GM04504 (cell line): ENCODE measurements at regions not wholly inside any gene's neighbourhood (a gene's known extent, or its start where the extent isn't known, plus 50 kb on each side); places are given as distances from the start of the nearest gene placed in this dataset.

Experiments used
- DNase-seq: peaks from one replicate; pipeline ENCODE4 v3.0.0-alpha.2; 2012; ENCODE audit warnings: low read depth

GRCh38 chr22:47295982-47296381 is 533.5 kb downstream of the TBC1D22A start:
- no peak for DNase-seq

GRCh38 chr22:47295226-47295901 is 532.9 kb downstream of the TBC1D22A start:
- no peak for DNase-seq

GRCh38 chr22:47294576-47294975 is 532.1 kb downstream of the TBC1D22A start:
- no peak for DNase-seq

- peak; percentile 52 for DNase-seq
Measured at GRCh38 chr22:47294222-47294532, 531.7 kb downstream of the TBC1D22A start.

- no peak for DNase-seq
Measured at GRCh38 chr22:47293368-47294221, 531.1 kb downstream of the TBC1D22A start.

- DNase-seq, result no peak
Measured at GRCh38 chr22:47292546-47293320, 530.3 kb downstream of the TBC1D22A start.

- DNase-seq, result no peak
Measured at GRCh38 chr22:47291565-47292495, 529.4 kb downstream of the TBC1D22A start.

- no peak for DNase-seq
Measured at GRCh38 chr22:47290706-47291430, 528.4 kb downstream of the TBC1D22A start.

GRCh38 chr22:47289336-47289985 is 527.0 kb downstream of the TBC1D22A start:
- DNase-seq, result no peak

- DNase-seq, result no peak
Measured at GRCh38 chr22:47288680-47289079, 526.2 kb downstream of the TBC1D22A start.

- no peak for DNase-seq
Measured at GRCh38 chr22:47287516-47287915, 525.1 kb downstream of the TBC1D22A start.

- DNase-seq, result no peak
Measured at GRCh38 chr22:47286590-47286989, 524.1 kb downstream of the TBC1D22A start.

GRCh38 chr22:47285981-47286380 is 523.5 kb downstream of the TBC1D22A start:
- no peak for DNase-seq

GRCh38 chr22:47284822-47285221 is 522.4 kb downstream of the TBC1D22A start:
- DNase-seq, result no peak

GRCh38 chr22:47284360-47284759 is 521.9 kb downstream of the TBC1D22A start:
- DNase-seq, result no peak

- no peak for DNase-seq
Measured at GRCh38 chr22:47283616-47284270, 521.3 kb downstream of the TBC1D22A start.

- DNase-seq, result no peak
Measured at GRCh38 chr22:47282851-47283250, 520.4 kb downstream of the TBC1D22A start.

GRCh38 chr22:47282366-47282765 is 519.9 kb downstream of the TBC1D22A start:
- DNase-seq, result no peak

- no peak for DNase-seq
Measured at GRCh38 chr22:47281126-47282106, 519.0 kb downstream of the TBC1D22A start.
